HCT116 (cell line): ENCODE measurements at regions not wholly inside any gene's neighbourhood (a gene's known extent, or its start where the extent isn't known, plus 50 kb on each side); places are given as distances from the start of the nearest gene placed in this dataset.

Experiments
- ATAC-seq: fragments of 200-7000 bp; cut with Tn5 transposase; 2 replicates; pipeline ENCODE4 v1.9.1; 2020; ENCODE audit warnings: mild to moderate bottlenecking, moderate library complexity
- BruUV-seq: library from RNA; stranded (reverse); fragments of 400-500 nt; replicated peaks from 2 replicates; lab custom pipeline; 2021; lab: Mats Ljungman, UMichigan
- CTCF ChIA-PET: fragments of 300-600 bp; sonication (Branson Sonifier 250); formaldehyde crosslinking; loops from one replicate; lab custom pipeline; 2021; ENCODE audit warnings: antibody characterized with exemption; lab: Charles Lee
- POLR2A ChIA-PET: fragments of 300-600, 350-600 bp; sonication (Branson Sonifier 250); formaldehyde crosslinking; loops from one replicate; lab custom pipeline; 2021; ENCODE audit warnings: antibody characterized with exemption; lab: Charles Lee
- RAD21 ChIA-PET, 2 experiments: fragments of 300-600 bp; sonication (Branson Sonifier 250); formaldehyde crosslinking; loops; one replicate each; lab custom pipeline; 2023; ENCODE audit warnings: low total read pairs in 2 of 2; ENCODE audit not compliant: uncharacterized antibody in 2 of 2, unreplicated experiment in 2 of 2, low non-redundant PET in 1 of 2; lab: Charles Lee
- DNase-seq: peaks from one replicate; pipeline ENCODE4 v3.0.0-alpha.2; 2010; ENCODE audit warnings: low read depth, low spot score
- H2AFZ ChIP-seq: fragments of 200-600 bp; shearing (Covaris generic), sonication (generic); 2 replicates; pipeline ENCODE4 v1.6.1; 2017; ENCODE audit warnings: low read depth, mixed run types, mixed read lengths, antibody characterized with exemption, low read length; ENCODE audit not compliant: poor library complexity, severe bottlenecking
- H3K27ac ChIP-seq: 2 replicates; pipeline ENCODE4 v1.5.1; 2012; ENCODE audit warnings: low read depth, low read length
- H3K27me3 ChIP-seq: fragments of 200-600 bp; sonication (generic); 2 replicates; pipeline ENCODE4 v1.6.1; 2016; ENCODE audit warnings: mixed run types, low read length, mixed read lengths; ENCODE audit not compliant: insufficient read depth
- H3K36me3 ChIP-seq, 2 experiments: fragments of 200-500 bp in 1 of 2; fragments of 200-600 bp in 1 of 2; sonication (Bioruptor generic) in 1 of 2; sonication (generic) in 1 of 2; 2 replicates each; pipeline versions ENCODE4 v1.5.1 to v1.6.1; 2014 to 2016; ENCODE audit warnings: low read length in 2 of 2, inconsistent platforms in 1 of 2, mixed read lengths in 1 of 2, mixed run types in 1 of 2; ENCODE audit not compliant: insufficient read depth in 2 of 2, control insufficient read depth in 1 of 2
- H3K4me1 ChIP-seq, 2 experiments: fragments of 200-600 bp in 1 of 2; sonication (generic) in 1 of 2; 2 replicates each; pipeline versions ENCODE4 v1.5.1 to v1.6.1; 2012 to 2017; ENCODE audit warnings: low read length in 2 of 2, inconsistent platforms in 1 of 2, mild to moderate bottlenecking in 1 of 2, mixed read lengths in 1 of 2, mixed run types in 1 of 2, moderate library complexity in 1 of 2; ENCODE audit not compliant: insufficient read depth in 2 of 2, control insufficient read depth in 1 of 2
- H3K4me2 ChIP-seq: fragments of 200-600 bp; sonication (generic); 2 replicates; pipeline ENCODE4 v1.6.1; 2017; ENCODE audit warnings: mixed run types, low read length, mixed read lengths
- H3K4me3 ChIP-seq, 2 experiments: fragments of 200-600 bp in 1 of 2; sonication (generic) in 1 of 2; replicated peaks in 1 of 2; 2 replicates each; pipeline ENCODE4 v1.5.1; 2011 to 2016; ENCODE audit warnings: low read length in 2 of 2, control low read depth in 1 of 2, low read depth in 1 of 2, mild to moderate bottlenecking in 1 of 2, mixed read lengths in 1 of 2, mixed run types in 1 of 2
- H3K79me2 ChIP-seq: fragments of 200-600 bp; sonication (generic); 2 replicates; pipeline ENCODE4 v1.6.1; 2017; ENCODE audit warnings: mild to moderate bottlenecking, mixed run types, low read length, moderate library complexity, mixed read lengths; ENCODE audit not compliant: insufficient read depth
- H3K9ac ChIP-seq: fragments of 200-600 bp; sonication (generic); 2 replicates; pipeline ENCODE4 v1.6.1; 2016; ENCODE audit warnings: low read length, mixed read lengths
- H3K9me2 ChIP-seq: fragments of 200-600 bp; sonication (generic), shearing (Covaris generic); 2 replicates; pipeline ENCODE4 v1.6.1; 2017; ENCODE audit warnings: mixed run types, mild to moderate bottlenecking, moderate library complexity; ENCODE audit not compliant: insufficient read depth
- H3K9me3 ChIP-seq, 2 experiments: fragments of 200-500 bp in 1 of 2; fragments of 200-600 bp in 1 of 2; sonication (Bioruptor generic) in 1 of 2; sonication (generic) in 1 of 2; 2 replicates each; pipeline ENCODE4 v1.6.1; 2014 to 2017; ENCODE audit warnings: low read length in 2 of 2, mixed read lengths in 2 of 2, inconsistent platforms in 1 of 2, low read depth in 1 of 2, mild to moderate bottlenecking in 1 of 2, mixed run types in 1 of 2, moderate library complexity in 1 of 2; ENCODE audit not compliant: control insufficient read depth in 1 of 2, insufficient read depth in 1 of 2
- H4K20me1 ChIP-seq: fragments of 200-600 bp; sonication (generic), shearing (Covaris generic); 2 replicates; pipeline ENCODE4 v1.6.1; 2017; ENCODE audit warnings: mixed run types, mild to moderate bottlenecking, moderate library complexity; ENCODE audit not compliant: insufficient read depth
- CBX3 ChIP-seq: IDR thresholded peaks from 2 replicates; pipeline ENCODE4 v1.6.1; 2012; ENCODE audit warnings: low read depth
- CEBPB ChIP-seq: IDR thresholded peaks from 2 replicates; pipeline ENCODE4 v1.6.1; 2012; ENCODE audit warnings: low read depth
- EGR1 ChIP-seq: IDR thresholded peaks from 2 replicates; pipeline ENCODE4 v1.6.1; 2012; ENCODE audit warnings: low read depth
- ELF1 ChIP-seq: IDR thresholded peaks from 2 replicates; pipeline ENCODE4 v1.6.1; 2012; ENCODE audit warnings: low read depth, borderline replicate concordance
- EZH2 ChIP-seq: fragments of 200-600 bp; sonication (generic); IDR thresholded peaks from 2 replicates; pipeline ENCODE4 v1.6.1; 2017; ENCODE audit warnings: antibody characterized with exemption, mixed run types
- EZH2phosphoT487 ChIP-seq: fragments of 200-600 bp; IDR thresholded peaks from 2 replicates; pipeline ENCODE4 v1.6.1; 2018; ENCODE audit warnings: antibody characterized with exemption, borderline replicate concordance
- FOSL1 ChIP-seq: IDR thresholded peaks from 2 replicates; pipeline ENCODE4 v1.6.1; 2012; ENCODE audit warnings: low read depth
- POLR2AphosphoS5 ChIP-seq: IDR thresholded peaks from 2 replicates; pipeline ENCODE4 v1.6.1; 2011; ENCODE audit warnings: mild to moderate bottlenecking, low read depth, low read length, moderate library complexity
- SIN3A ChIP-seq: IDR thresholded peaks from 2 replicates; pipeline ENCODE4 v1.6.1; 2012; ENCODE audit warnings: low read depth
- TCF7L2 ChIP-seq: IDR thresholded peaks from 2 replicates; pipeline ENCODE4 v1.7.0; 2011; ENCODE audit warnings: borderline replicate concordance, inconsistent platforms; ENCODE audit not compliant: insufficient read depth, insufficient read length; ENCODE audit errors: extremely low read depth
- ZFX ChIP-seq: fragments of 450-650 bp; IDR thresholded peaks from 2 replicates; pipeline ENCODE4 v1.6.1; 2017
- intact Hi-C: fragments of 100-400 bp; cut with micrococcal nuclease; formaldehyde crosslinking; loops from 2 replicates; pipeline ENCODE4 v1.10.0; 2022
- TF ChIP-seq, protein P1 (sequence below): IDR thresholded peaks from 2 replicates; pipeline ENCODE4 v1.6.1; 2012
- TF ChIP-seq, protein P2 (sequence below): IDR thresholded peaks from 2 replicates; pipeline ENCODE4 v1.6.1; 2012; ENCODE audit warnings: low read depth
- TF ChIP-seq, protein P3 (sequence below): IDR thresholded peaks from 2 replicates; pipeline ENCODE4 v1.6.1; 2012
- TF ChIP-seq, protein P4 (sequence below), 3 experiments: fragments of 200-600 bp in 1 of 3; sonication (generic) in 1 of 3; IDR thresholded peaks in 2 of 3; conservative IDR thresholded peaks in 1 of 3; 2 replicates each; pipeline ENCODE4 v1.5.1; 2012 to 2017; ENCODE audit warnings: low read depth in 2 of 3, low read length in 2 of 3, antibody characterized with exemption in 1 of 3, borderline replicate concordance in 1 of 3, control low read depth in 1 of 3, mild to moderate bottlenecking in 1 of 3, mixed read lengths in 1 of 3, mixed run types in 1 of 3, moderate library complexity in 1 of 3; ENCODE audit not compliant: insufficient read depth in 1 of 3

DNA sequence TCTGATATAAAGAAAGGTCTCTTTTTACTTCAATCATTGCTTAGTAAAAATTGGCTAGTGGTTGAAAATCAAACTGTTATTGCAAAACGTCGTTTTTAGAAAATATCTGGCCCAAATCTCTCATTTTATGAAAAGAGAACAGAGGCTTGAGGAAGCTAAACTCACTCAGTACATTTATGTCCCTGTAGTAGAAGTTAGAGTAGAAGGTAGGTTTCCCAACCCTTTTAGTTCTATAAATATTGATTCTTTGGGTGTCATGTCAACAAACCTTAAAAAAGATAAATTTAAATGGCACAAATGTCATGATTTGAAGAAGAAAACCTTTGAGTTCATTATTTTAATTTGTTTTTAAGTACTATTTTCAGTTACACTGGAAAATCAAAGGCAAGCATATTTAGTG is 722.3 kb upstream of the NECTIN3 start:
- CTCF ChIA-PET: no interaction called here

More for the DNA sequence above, 722.3 kb upstream of the NECTIN3 start:
- H3K79me2 ChIP-seq: no peaks in the 10 kb centered on the region
- TF ChIP-seq, protein P1, sequence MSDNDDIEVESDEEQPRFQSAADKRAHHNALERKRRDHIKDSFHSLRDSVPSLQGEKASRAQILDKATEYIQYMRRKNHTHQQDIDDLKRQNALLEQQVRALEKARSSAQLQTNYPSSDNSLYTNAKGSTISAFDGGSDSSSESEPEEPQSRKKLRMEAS: no peak
- no peak for TF ChIP-seq EGR1
- TF ChIP-seq EZH2phosphoT487: no peak
- no peak for TF ChIP-seq TCF7L2
- TF ChIP-seq CEBPB: no peak
- TF ChIP-seq ELF1: no peak
- TF ChIP-seq CBX3: no peak
- no peak for TF ChIP-seq SIN3A
- TF ChIP-seq ZFX: no peak
- no peak for TF ChIP-seq EZH2
- TF ChIP-seq, protein P2, sequence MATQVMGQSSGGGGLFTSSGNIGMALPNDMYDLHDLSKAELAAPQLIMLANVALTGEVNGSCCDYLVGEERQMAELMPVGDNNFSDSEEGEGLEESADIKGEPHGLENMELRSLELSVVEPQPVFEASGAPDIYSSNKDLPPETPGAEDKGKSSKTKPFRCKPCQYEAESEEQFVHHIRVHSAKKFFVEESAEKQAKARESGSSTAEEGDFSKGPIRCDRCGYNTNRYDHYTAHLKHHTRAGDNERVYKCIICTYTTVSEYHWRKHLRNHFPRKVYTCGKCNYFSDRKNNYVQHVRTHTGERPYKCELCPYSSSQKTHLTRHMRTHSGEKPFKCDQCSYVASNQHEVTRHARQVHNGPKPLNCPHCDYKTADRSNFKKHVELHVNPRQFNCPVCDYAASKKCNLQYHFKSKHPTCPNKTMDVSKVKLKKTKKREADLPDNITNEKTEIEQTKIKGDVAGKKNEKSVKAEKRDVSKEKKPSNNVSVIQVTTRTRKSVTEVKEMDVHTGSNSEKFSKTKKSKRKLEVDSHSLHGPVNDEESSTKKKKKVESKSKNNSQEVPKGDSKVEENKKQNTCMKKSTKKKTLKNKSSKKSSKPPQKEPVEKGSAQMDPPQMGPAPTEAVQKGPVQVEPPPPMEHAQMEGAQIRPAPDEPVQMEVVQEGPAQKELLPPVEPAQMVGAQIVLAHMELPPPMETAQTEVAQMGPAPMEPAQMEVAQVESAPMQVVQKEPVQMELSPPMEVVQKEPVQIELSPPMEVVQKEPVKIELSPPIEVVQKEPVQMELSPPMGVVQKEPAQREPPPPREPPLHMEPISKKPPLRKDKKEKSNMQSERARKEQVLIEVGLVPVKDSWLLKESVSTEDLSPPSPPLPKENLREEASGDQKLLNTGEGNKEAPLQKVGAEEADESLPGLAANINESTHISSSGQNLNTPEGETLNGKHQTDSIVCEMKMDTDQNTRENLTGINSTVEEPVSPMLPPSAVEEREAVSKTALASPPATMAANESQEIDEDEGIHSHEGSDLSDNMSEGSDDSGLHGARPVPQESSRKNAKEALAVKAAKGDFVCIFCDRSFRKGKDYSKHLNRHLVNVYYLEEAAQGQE: no peak
- no peak for TF ChIP-seq FOSL1
- TF ChIP-seq, protein P3, sequence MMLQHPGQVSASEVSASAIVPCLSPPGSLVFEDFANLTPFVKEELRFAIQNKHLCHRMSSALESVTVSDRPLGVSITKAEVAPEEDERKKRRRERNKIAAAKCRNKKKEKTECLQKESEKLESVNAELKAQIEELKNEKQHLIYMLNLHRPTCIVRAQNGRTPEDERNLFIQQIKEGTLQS: no peak
- TF ChIP-seq POLR2AphosphoS5: no peak
- TF ChIP-seq, protein P4, sequence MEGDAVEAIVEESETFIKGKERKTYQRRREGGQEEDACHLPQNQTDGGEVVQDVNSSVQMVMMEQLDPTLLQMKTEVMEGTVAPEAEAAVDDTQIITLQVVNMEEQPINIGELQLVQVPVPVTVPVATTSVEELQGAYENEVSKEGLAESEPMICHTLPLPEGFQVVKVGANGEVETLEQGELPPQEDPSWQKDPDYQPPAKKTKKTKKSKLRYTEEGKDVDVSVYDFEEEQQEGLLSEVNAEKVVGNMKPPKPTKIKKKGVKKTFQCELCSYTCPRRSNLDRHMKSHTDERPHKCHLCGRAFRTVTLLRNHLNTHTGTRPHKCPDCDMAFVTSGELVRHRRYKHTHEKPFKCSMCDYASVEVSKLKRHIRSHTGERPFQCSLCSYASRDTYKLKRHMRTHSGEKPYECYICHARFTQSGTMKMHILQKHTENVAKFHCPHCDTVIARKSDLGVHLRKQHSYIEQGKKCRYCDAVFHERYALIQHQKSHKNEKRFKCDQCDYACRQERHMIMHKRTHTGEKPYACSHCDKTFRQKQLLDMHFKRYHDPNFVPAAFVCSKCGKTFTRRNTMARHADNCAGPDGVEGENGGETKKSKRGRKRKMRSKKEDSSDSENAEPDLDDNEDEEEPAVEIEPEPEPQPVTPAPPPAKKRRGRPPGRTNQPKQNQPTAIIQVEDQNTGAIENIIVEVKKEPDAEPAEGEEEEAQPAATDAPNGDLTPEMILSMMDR (IDR thresholded peaks at IDR 0.05 in 2 of 3, conservative IDR thresholded peaks at IDR 0.05 in 1 of 3; ENCODE audit: borderline replicate concordance in 1 of 3, insufficient read depth in 1 of 3, low read depth in 2 of 3, low read length in 2 of 3): no peak
- no peak overlapping the region for H3K4me3 ChIP-seq
- no TSS peak for BruUV-seq
- H3K36me3 ChIP-seq: no peaks in the 10 kb centered on the region
- RAD21 ChIA-PET: no interaction called here
- intact Hi-C loops: no loop called here
- ATAC-seq (no peak), DNase-seq (no peak)
- no peaks in the 10 kb centered on the region for H3K27me3 ChIP-seq
- peak overlapping the region; percentile 36 for H2AFZ ChIP-seq
- H3K9ac ChIP-seq: no peak overlapping the region
- no peaks in the 10 kb centered on the region for H3K9me2 ChIP-seq
- peaks cover 0 to 8% of the 10 kb centered on the region in 2 experiments; a peak in 2 of 4 replicates for H3K4me1 ChIP-seq
- no peaks in the 10 kb centered on the region for H4K20me1 ChIP-seq
- no peak overlapping the region for H3K27ac ChIP-seq
- no peaks in the 10 kb centered on the region for H3K9me3 ChIP-seq
- POLR2A ChIA-PET: no interaction called here
- no peak overlapping the region for H3K4me2 ChIP-seq
